K562 (cell line): ENCODE measurements at regions not wholly inside any gene's neighbourhood (a gene's known extent, or its start where the extent isn't known, plus 50 kb on each side); places are given as distances from the start of the nearest gene placed in this dataset.

Experiments
- ATAC-seq: fragments of 200-7000 bp; cut with Tn5 transposase; 3 replicates; pipeline ENCODE4 v1.9.1; 2020; ENCODE audit warnings: moderate library complexity
- BruUV-seq: library from RNA; stranded (reverse); fragments of 400-500 nt; replicated peaks from 2 replicates; lab custom pipeline; 2021; lab: Mats Ljungman, UMichigan
- CTCF ChIA-PET: fragments of 300-600 bp; formaldehyde crosslinking; extraction: SDS; loops from one replicate; lab custom pipeline; 2021; ENCODE audit warnings: low intra/inter-chr PET ratio; lab: Yijun Ruan, JAX
- POLR2A ChIA-PET: fragments of 300-600, 350-650 bp; sonication (Branson Sonifier 250); formaldehyde crosslinking; extraction: SDS; loops from one replicate; lab custom pipeline; 2021; ENCODE audit warnings: antibody characterized with exemption, inconsistent platforms; lab: Yijun Ruan, JAX
- DNase-seq, 4 experiments: peaks; one replicate each; pipeline versions ENCODE4 v3.0.0 to v3.0.0-alpha.2; 2011 to 2018; ENCODE audit warnings: low spot score in 3 of 4, mixed read lengths in 3 of 4; ENCODE audit errors: extremely low read depth in 1 of 4
- FAIRE-seq: peaks from 2 replicates; lab custom pipeline; 2011; peaks lifted over from hg19 to GRCh38; lab: Jason Lieb, UNC
- H2AFZ ChIP-seq: 2 replicates; pipeline ENCODE4 v1.6.0; 2011; ENCODE audit warnings: low read depth, low read length, control low read depth, inconsistent platforms
- H3K27ac ChIP-seq: fragments of 200-600 bp; 3 replicates; pipeline ENCODE4 v1.8.0; 2011; ENCODE audit warnings: low read depth, mild to moderate bottlenecking, control low read depth, inconsistent platforms, low read length, moderate library complexity, mixed read lengths; ENCODE audit errors: extremely low read depth
- H3K27me3 ChIP-seq, 2 experiments: fragments of 300-600 bp in 1 of 2; 2 replicates in 1 of 2; 3 replicates in 1 of 2; pipeline versions ENCODE4 v1.6.0 to v1.8.0; 2011; ENCODE audit warnings: inconsistent platforms in 2 of 2, low read length in 2 of 2, mild to moderate bottlenecking in 1 of 2, mixed read lengths in 1 of 2, moderate library complexity in 1 of 2; ENCODE audit not compliant: control insufficient read depth in 2 of 2, insufficient read depth in 2 of 2
- H3K36me3 ChIP-seq: fragments of 300-600 bp; 3 replicates; pipeline ENCODE4 v1.8.0; 2011; ENCODE audit warnings: mild to moderate bottlenecking, low read length, inconsistent platforms; ENCODE audit not compliant: control insufficient read depth, insufficient read depth
- H3K4me1 ChIP-seq, 2 experiments: fragments of 200-600 bp in 1 of 2; replicated peaks in 1 of 2; 2 replicates in 1 of 2; 3 replicates in 1 of 2; pipeline versions ENCODE4 v1.5.1 to v1.8.0; 2011; ENCODE audit warnings: inconsistent platforms in 2 of 2, low read length in 2 of 2, mild to moderate bottlenecking in 1 of 2, mixed read lengths in 1 of 2, moderate library complexity in 1 of 2; ENCODE audit not compliant: control insufficient read depth in 2 of 2, insufficient read depth in 2 of 2
- H3K4me2 ChIP-seq: 2 replicates; pipeline ENCODE4 v1.6.1; 2011; ENCODE audit warnings: low read length, control low read depth, inconsistent platforms, mixed read lengths; ENCODE audit not compliant: insufficient read depth
- H3K4me3 ChIP-seq: fragments of 200-600 bp; sonication (generic), shearing (Covaris generic); 2 replicates; pipeline ENCODE4 v1.5.1; 2016; ENCODE audit warnings: control low read depth, inconsistent platforms
- H3K79me2 ChIP-seq: fragments of 200-600 bp; 3 replicates; pipeline ENCODE4 v1.8.0; 2011; ENCODE audit warnings: low read length, inconsistent platforms; ENCODE audit not compliant: control insufficient read depth, insufficient read depth
- H3K9ac ChIP-seq, 2 experiments: 2 replicates each; pipeline versions ENCODE4 v1.6.0 to v1.6.1; 2011; ENCODE audit warnings: low read depth in 2 of 2, low read length in 2 of 2, control low read depth in 1 of 2, inconsistent platforms in 1 of 2, mild to moderate bottlenecking in 1 of 2, mixed read lengths in 1 of 2; ENCODE audit not compliant: insufficient read depth in 1 of 2
- H3K9me1 ChIP-seq: one replicate; pipeline ENCODE4 v1.6.0; 2011; ENCODE audit warnings: inconsistent platforms, mild to moderate bottlenecking, low read length, moderate library complexity; ENCODE audit not compliant: control insufficient read depth, insufficient read depth
- H3K9me3 ChIP-seq: replicated peaks from 2 replicates; pipeline ENCODE4 v1.5.1; 2011; ENCODE audit warnings: low read depth, low read length, inconsistent platforms; ENCODE audit not compliant: control insufficient read depth, insufficient read depth
- H4K20me1 ChIP-seq: replicated peaks from 2 replicates; pipeline ENCODE4 v1.6.1; 2011; ENCODE audit warnings: low read length, inconsistent platforms, mixed read lengths; ENCODE audit not compliant: control insufficient read depth, insufficient read depth
- ATF1 ChIP-seq, 2 experiments: fragments of 450-650 bp in 1 of 2; IDR thresholded peaks; 2 replicates each; pipeline ENCODE4 v1.6.1; 2016; ENCODE audit warnings: missing compliant biosample characterization in 1 of 2, missing genetic modification characterization in 1 of 2
- MXI1 ChIP-seq: IDR thresholded peaks from 2 replicates; pipeline ENCODE4 v1.6.1; 2011; ENCODE audit warnings: low read depth, mild to moderate bottlenecking, improper control_type of control experiment, low read length
- PHF8 ChIP-seq: fragments of 200-600 bp; sonication (generic); IDR thresholded peaks from 2 replicates; pipeline ENCODE4 v1.6.1; 2012; ENCODE audit warnings: mixed run types, mild to moderate bottlenecking, inconsistent platforms, low read length, moderate library complexity, borderline replicate concordance
- PRPF4 ChIP-seq: fragments of 200-400 bp; formaldehyde crosslinking; IDR thresholded peaks from one replicate; pipeline ENCODE4 v1.6.1; 2017; ENCODE audit warnings: low read length, low read depth, mild to moderate bottlenecking; ENCODE audit not compliant: insufficient read depth, poor library complexity, severe bottlenecking
- SP2 ChIP-seq: IDR thresholded peaks from 2 replicates; pipeline ENCODE4 v1.6.1; 2011; ENCODE audit warnings: mild to moderate bottlenecking, low read depth, low read length, moderate library complexity; ENCODE audit not compliant: poor library complexity, severe bottlenecking; ENCODE audit errors: extremely low read depth
- TAF7 ChIP-seq: fragments of 450-650 bp; IDR thresholded peaks from 2 replicates; pipeline ENCODE4 v1.6.1; 2016; ENCODE audit warnings: missing genetic modification characterization, missing compliant biosample characterization
- TARDBP ChIP-seq: fragments of 450-650 bp; IDR thresholded peaks from 2 replicates; pipeline ENCODE4 v1.6.1; 2016
- ZBTB17 ChIP-seq: fragments of 450-650 bp; formaldehyde crosslinking; IDR thresholded peaks from 2 replicates; pipeline ENCODE4 v1.4.0; 2020; ENCODE audit warnings: mild to moderate bottlenecking
- WGBS: fragments of 100-300 bp; shearing (Covaris generic); methylation state at CpG from one replicate; pipeline ENCODE4 v1.1.6; 2016; ENCODE audit warnings: low coverage, mixed read lengths; ENCODE audit not compliant: insufficient coverage; ENCODE audit errors: missing lambda C conversion rate; 5-methylcytosine and 5-hydroxymethylcytosine counted together
- in situ Hi-C: fragments of 300-500 bp; cut with MboI; formaldehyde crosslinking; loops from 4 replicates; pipeline ENCODE4 v1.15.0; 2018; ENCODE audit warnings: inconsistent platforms, mixed read lengths
- intact Hi-C: fragments of 100-400 bp; cut with micrococcal nuclease; formaldehyde crosslinking; loops from 2 replicates; pipeline ENCODE4 v1.14.2; 2022
- TF ChIP-seq, protein P1 (sequence below): fragments of 450-650 bp; IDR thresholded peaks from 2 replicates; pipeline ENCODE4 v1.6.1; 2018; ENCODE audit warnings: mild to moderate bottlenecking, low read depth; ENCODE audit not compliant: partially characterized antibody

DNA sequence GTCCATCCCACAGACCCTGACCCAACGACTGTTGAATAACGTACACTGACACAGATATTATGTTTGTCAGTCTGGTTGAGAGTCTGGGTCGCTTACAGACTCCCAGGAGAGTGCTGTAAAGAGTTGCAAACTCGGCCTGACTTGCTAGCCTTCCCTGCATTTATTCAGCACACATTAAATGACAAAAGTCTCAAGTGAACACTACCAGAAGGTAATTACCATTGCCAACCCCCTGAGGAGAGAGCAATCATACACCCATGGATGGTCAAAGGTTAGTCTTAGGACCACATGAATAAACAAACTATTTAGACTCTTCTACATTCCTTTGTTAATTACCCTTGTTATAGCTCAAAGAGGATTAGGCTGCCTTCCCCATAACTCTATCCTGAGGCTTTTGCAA lies 1048.6 kb downstream of the PCDH17 start:
- Histone ChIP-seq H3K27me3 (no peaks in the 10 kb centered on the region), H3K27ac (no peak overlapping the region)
- in situ Hi-C loops, result no loop called here
- TF ChIP-seq ATF1 (CRISPR knock-in tag; IDR thresholded peaks at IDR 0.05), result no peak
- no peak for TF ChIP-seq ATF1 (tag; IDR thresholded peaks at IDR 0.05)
- TF ChIP-seq MXI1, result no peak
- no peak for TF ChIP-seq TAF7 (tag)
- no peak for TF ChIP-seq PRPF4
- TF ChIP-seq, all 486 proteins: peak for 0
- no peaks in the 10 kb centered on the region for H3K9me1 ChIP-seq
- WGBS, result 0% methylated on average over 4 of the region's 4 CpGs
- H3K4me2 ChIP-seq, result no peak overlapping the region
- H3K79me2 ChIP-seq, result no peaks in the 10 kb centered on the region
- no peaks in the 10 kb centered on the region for H3K9me3 ChIP-seq
- ATAC-seq (no peak), DNase-seq (no peak), FAIRE-seq (no peak)
- BruUV-seq, result no TSS peak
- CTCF ChIA-PET, result no interaction called here
- H3K4me3 ChIP-seq, result no peak overlapping the region
- no peak overlapping the region for H2AFZ ChIP-seq
- H3K9ac ChIP-seq, result no peak overlapping the region
- no peaks in the 10 kb centered on the region for H3K36me3 ChIP-seq
- POLR2A ChIA-PET, result no interaction called here
- H4K20me1 ChIP-seq, result no peaks in the 10 kb centered on the region
- no peaks in the 10 kb centered on the region; a peak in 1 of 5 replicates for H3K4me1 ChIP-seq
- intact Hi-C loops, result no loop called here

- Histone ChIP-seq H4K20me1 (no peaks in the 10 kb centered on the region), H3K4me1 (no peaks in the 10 kb centered on the region; a peak in 1 of 5 replicates), H2AFZ (no peak overlapping the region), H3K27ac (no peak overlapping the region), H3K9me3 (no peaks in the 10 kb centered on the region), H3K79me2 (no peaks in the 10 kb centered on the region), H3K27me3 (no peaks in the 10 kb centered on the region), H3K4me2 (no peak overlapping the region), H3K9ac (no peak overlapping the region), H3K4me3 (no peak overlapping the region), H3K36me3 (no peaks in the 10 kb centered on the region), H3K9me1 (no peaks in the 10 kb centered on the region)
- FAIRE-seq, result no peak
- no peak for DNase-seq
- intact Hi-C loops, result no loop called here
- in situ Hi-C loops, result no loop called here
- no TSS peak for BruUV-seq
- ChIA-PET POLR2A (no interaction called here), CTCF (no interaction called here)
- WGBS, result 0% methylated on average over 4 of the region's 4 CpGs
- no peak for TF ChIP-seq ZBTB17 (CRISPR knock-in tag)
- TF ChIP-seq PHF8, result no peak
- TF ChIP-seq TARDBP, result no peak
- TF ChIP-seq, protein P1, sequence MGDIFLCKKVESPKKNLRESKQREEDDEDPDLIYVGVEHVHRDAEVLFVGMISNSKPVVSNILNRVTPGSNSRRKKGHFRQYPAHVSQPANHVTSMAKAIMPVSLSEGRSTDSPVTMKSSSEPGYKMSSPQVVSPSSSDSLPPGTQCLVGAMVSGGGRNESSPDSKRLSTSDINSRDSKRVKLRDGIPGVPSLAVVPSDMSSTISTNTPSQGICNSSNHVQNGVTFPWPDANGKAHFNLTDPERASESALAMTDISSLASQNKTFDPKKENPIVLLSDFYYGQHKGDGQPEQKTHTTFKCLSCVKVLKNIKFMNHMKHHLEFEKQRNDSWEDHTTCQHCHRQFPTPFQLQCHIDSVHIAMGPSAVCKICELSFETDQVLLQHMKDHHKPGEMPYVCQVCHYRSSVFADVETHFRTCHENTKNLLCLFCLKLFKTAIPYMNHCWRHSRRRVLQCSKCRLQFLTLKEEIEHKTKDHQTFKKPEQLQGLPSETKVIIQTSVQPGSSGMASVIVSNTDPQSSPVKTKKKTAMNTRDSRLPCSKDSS, result no peak
- TF ChIP-seq SP2, result no peak
- no peak for ATAC-seq
Measured at GRCh38 chr13:58682616-58683015, 1051.1 kb downstream of the PCDH17 start.
